ENCODE measurements at regions not wholly inside any gene's neighbourhood (a gene's known extent, or its start where the extent isn't known, plus 50 kb on each side); places are given as distances from the start of the nearest gene placed in this dataset.

DNA sequence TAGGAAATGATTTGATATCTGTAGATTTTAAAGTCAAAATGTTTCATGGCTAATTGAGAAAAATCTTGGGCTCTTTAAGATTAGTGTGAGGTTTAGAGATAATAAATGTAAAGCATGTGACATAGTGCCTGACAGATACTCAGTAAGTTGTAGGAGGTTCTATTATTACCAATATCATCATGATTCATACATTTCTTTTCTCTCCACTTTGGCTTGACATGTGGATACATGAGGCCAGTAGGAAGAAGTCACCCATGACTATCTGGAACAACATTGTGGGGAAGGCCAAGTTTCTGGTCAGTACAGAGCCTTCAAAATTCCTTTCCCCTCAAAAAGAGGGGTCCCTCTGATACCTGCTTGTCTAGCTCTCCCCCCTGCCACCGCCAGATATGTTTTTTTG lies 91.2 kb upstream of the SORBS2 start:
- Histone ChIP-seq H3K4me1 (ENCODE audit: insufficient read depth, low read length, severe bottlenecking) (peaks cover 26% of the 10 kb centered on the region), H4K20me1 (ENCODE audit: insufficient read depth, low read length) (no peaks in the 10 kb centered on the region), H3K27ac (ENCODE audit: low read depth, low read length, poor library complexity, severe bottlenecking) (no peak overlapping the region), H3K4me2 (ENCODE audit: low read length) (no peak overlapping the region), H3K9ac (ENCODE audit: low read length) (no peak overlapping the region), H3K9me2 (ENCODE audit: low read depth, low read length) (no peaks in the 10 kb centered on the region), H3K36me3 (ENCODE audit: insufficient read depth, low read length) (no peaks in the 10 kb centered on the region), H3K27me3 (ENCODE audit: insufficient read depth, low read length) (no peaks in the 10 kb centered on the region), H2AFZ (ENCODE audit: low read length) (no peak overlapping the region), H3K9me3 (ENCODE audit: low read length) (no peaks in the 10 kb centered on the region), H3K4me3 (ENCODE audit: low read depth, low read length, poor library complexity, severe bottlenecking) (no peak overlapping the region), H3K79me2 (ENCODE audit: insufficient read depth, low read length) (no peaks in the 10 kb centered on the region), H3F3A (ENCODE audit: insufficient read depth, low read length) (no peaks in the 10 kb centered on the region)
- TF ChIP-seq, protein P1, sequence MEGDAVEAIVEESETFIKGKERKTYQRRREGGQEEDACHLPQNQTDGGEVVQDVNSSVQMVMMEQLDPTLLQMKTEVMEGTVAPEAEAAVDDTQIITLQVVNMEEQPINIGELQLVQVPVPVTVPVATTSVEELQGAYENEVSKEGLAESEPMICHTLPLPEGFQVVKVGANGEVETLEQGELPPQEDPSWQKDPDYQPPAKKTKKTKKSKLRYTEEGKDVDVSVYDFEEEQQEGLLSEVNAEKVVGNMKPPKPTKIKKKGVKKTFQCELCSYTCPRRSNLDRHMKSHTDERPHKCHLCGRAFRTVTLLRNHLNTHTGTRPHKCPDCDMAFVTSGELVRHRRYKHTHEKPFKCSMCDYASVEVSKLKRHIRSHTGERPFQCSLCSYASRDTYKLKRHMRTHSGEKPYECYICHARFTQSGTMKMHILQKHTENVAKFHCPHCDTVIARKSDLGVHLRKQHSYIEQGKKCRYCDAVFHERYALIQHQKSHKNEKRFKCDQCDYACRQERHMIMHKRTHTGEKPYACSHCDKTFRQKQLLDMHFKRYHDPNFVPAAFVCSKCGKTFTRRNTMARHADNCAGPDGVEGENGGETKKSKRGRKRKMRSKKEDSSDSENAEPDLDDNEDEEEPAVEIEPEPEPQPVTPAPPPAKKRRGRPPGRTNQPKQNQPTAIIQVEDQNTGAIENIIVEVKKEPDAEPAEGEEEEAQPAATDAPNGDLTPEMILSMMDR (IDR thresholded peaks at IDR 0.05; ENCODE audit: low read length) = no peak
- no peak for TF ChIP-seq EZH2 (IDR thresholded peaks at IDR 0.05; ENCODE audit: borderline replicate concordance, low read length)

DNA sequence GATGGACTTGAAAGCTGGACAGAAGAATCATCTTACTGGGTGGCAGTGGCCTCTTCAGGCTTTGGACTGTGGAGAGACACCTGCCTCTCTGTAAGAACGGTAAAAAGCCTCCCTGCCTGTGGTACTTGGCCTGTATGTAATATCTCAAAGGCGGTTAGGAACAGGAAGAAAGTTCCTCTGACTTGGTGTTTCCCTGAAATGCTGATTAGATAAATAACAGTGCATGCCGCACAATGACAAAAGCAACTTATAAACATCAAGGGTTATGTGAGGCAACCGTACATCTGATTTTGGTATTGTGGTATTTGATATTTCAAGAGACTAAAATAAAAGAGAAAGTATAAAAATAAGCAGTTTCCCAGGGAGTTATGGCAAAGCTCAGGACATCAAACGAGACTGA lies 92.4 kb upstream of the SORBS2 start:
- H3K4me3 ChIP-seq (ENCODE audit: low read depth, low read length, poor library complexity, severe bottlenecking) = no peak overlapping the region
- H3K9ac ChIP-seq (ENCODE audit: low read length) = no peak overlapping the region
- no peaks in the 10 kb centered on the region for H3F3A ChIP-seq (ENCODE audit: insufficient read depth, low read length)
- no peaks in the 10 kb centered on the region for H3K36me3 ChIP-seq (ENCODE audit: insufficient read depth, low read length)
- peaks cover 15% of the 10 kb centered on the region for H3K4me1 ChIP-seq (ENCODE audit: insufficient read depth, low read length, severe bottlenecking)
- no peak overlapping the region for H3K27ac ChIP-seq (ENCODE audit: low read depth, low read length, poor library complexity, severe bottlenecking)
- TF ChIP-seq EZH2 (IDR thresholded peaks at IDR 0.05; ENCODE audit: borderline replicate concordance, low read length) = no peak
- TF ChIP-seq, protein P1 (IDR thresholded peaks at IDR 0.05; ENCODE audit: low read length) = no peak
- no peaks in the 10 kb centered on the region for H3K27me3 ChIP-seq (ENCODE audit: insufficient read depth, low read length)
- no peak overlapping the region for H3K4me2 ChIP-seq (ENCODE audit: low read length)
- no peaks in the 10 kb centered on the region for H3K9me3 ChIP-seq (ENCODE audit: low read length)
- H3K79me2 ChIP-seq (ENCODE audit: insufficient read depth, low read length) = no peaks in the 10 kb centered on the region
- no peak overlapping the region for H2AFZ ChIP-seq (ENCODE audit: low read length)
- H4K20me1 ChIP-seq (ENCODE audit: insufficient read depth, low read length) = no peaks in the 10 kb centered on the region
- H3K9me2 ChIP-seq (ENCODE audit: low read depth, low read length) = no peaks in the 10 kb centered on the region

DNA sequence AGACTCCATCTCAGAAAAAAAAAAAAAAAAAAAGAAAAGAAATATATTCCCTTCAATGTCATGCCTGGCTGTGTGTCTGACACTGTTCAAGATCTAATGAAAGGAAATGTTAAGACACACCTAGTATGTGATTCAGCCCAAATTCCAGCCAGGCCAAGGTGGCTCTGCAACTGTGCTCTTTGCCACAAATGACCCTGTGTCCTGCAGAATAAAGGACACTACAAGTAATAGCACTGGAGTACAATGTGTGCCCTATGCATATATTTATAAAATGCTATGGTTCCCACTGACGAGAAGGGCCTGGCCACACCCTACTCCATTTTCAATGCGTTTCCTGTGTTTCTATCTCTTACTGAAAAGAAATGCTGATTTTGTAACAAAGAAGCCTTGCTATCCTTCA lies 98.0 kb upstream of the SORBS2 start:
- Histone ChIP-seq H3K9ac (ENCODE audit: low read length) (no peak overlapping the region), H2AFZ (ENCODE audit: low read length) (no peak overlapping the region), H3K36me3 (ENCODE audit: insufficient read depth, low read length) (no peaks in the 10 kb centered on the region), H4K20me1 (ENCODE audit: insufficient read depth, low read length) (no peaks in the 10 kb centered on the region), H3K9me3 (ENCODE audit: low read length) (no peaks in the 10 kb centered on the region), H3K4me2 (ENCODE audit: low read length) (no peak overlapping the region), H3K27me3 (ENCODE audit: insufficient read depth, low read length) (no peaks in the 10 kb centered on the region), H3K27ac (ENCODE audit: low read depth, low read length, poor library complexity, severe bottlenecking) (no peak overlapping the region), H3K4me1 (ENCODE audit: insufficient read depth, low read length, severe bottlenecking) (no peaks in the 10 kb centered on the region), H3K79me2 (ENCODE audit: insufficient read depth, low read length) (no peaks in the 10 kb centered on the region), H3F3A (ENCODE audit: insufficient read depth, low read length) (no peaks in the 10 kb centered on the region), H3K4me3 (ENCODE audit: low read depth, low read length, poor library complexity, severe bottlenecking) (no peak overlapping the region), H3K9me2 (ENCODE audit: low read depth, low read length) (no peaks in the 10 kb centered on the region)
- TF ChIP-seq, protein P1 (IDR thresholded peaks at IDR 0.05; ENCODE audit: low read length) = no peak
- TF ChIP-seq EZH2 (IDR thresholded peaks at IDR 0.05; ENCODE audit: borderline replicate concordance, low read length) = no peak

Measured in OCI-LY1 (cell line).